ENCODE measurements at regions not wholly inside any gene's neighbourhood (a gene's known extent, or its start where the extent isn't known, plus 50 kb on each side); places are given as distances from the start of the nearest gene placed in this dataset.

- no peak for TF ChIP-seq ELF4 (IDR thresholded peaks at IDR 0.05)
- TF ChIP-seq CTBP1 (IDR thresholded peaks at IDR 0.05; ENCODE audit: borderline replicate concordance), result no peak
- TF ChIP-seq LEF1 (IDR thresholded peaks at IDR 0.05; ENCODE audit: borderline replicate concordance), result no peak
- no peak for TF ChIP-seq FOXK2 (IDR thresholded peaks at IDR 0.05)
- TF ChIP-seq SP1 (IDR thresholded peaks at IDR 0.05), result no peak
- no peak for TF ChIP-seq FOXM1 (IDR thresholded peaks at IDR 0.05; ENCODE audit: borderline replicate concordance)
- TF ChIP-seq L3MBTL2 (conservative IDR thresholded peaks at IDR 0.05), result no peak
- no peak for TF ChIP-seq FOXA1 (IDR thresholded peaks at IDR 0.05)
- TF ChIP-seq NFRKB (IDR thresholded peaks at IDR 0.05), result no peak
- no peak for TF ChIP-seq ZNF384 (IDR thresholded peaks at IDR 0.05)
These were observed 989.4 kb upstream of the NXPH2 start for GRCh38 chr2:139769633-139770032.
